IPS-18a (cell line): ENCODE measurements at regions not wholly inside any gene's neighbourhood (a gene's known extent, or its start where the extent isn't known, plus 50 kb on each side); places are given as distances from the start of the nearest gene placed in this dataset.

Experiments
- H3K27ac ChIP-seq: one replicate; pipeline ENCODE4 v1.5.1; 2013; ENCODE audit warnings: low read length
- H3K27me3 ChIP-seq: one replicate; pipeline ENCODE4 v1.6.1; 2013; ENCODE audit warnings: mild to moderate bottlenecking, low read length; ENCODE audit not compliant: control insufficient read depth, insufficient read depth
- H3K36me3 ChIP-seq: one replicate; pipeline ENCODE4 v1.6.1; 2013; ENCODE audit warnings: low read depth, low read length; ENCODE audit not compliant: control insufficient read depth
- H3K4me1 ChIP-seq: one replicate; pipeline ENCODE4 v1.6.1; 2013; ENCODE audit warnings: low read depth, low read length; ENCODE audit not compliant: control insufficient read depth
- H3K4me3 ChIP-seq: one replicate; pipeline ENCODE4 v1.5.1; 2013; ENCODE audit warnings: low read length
- H3K9ac ChIP-seq: one replicate; pipeline ENCODE4 v1.6.1; 2013; ENCODE audit warnings: mild to moderate bottlenecking, low read length, moderate library complexity
- H3K9me3 ChIP-seq: one replicate; pipeline ENCODE4 v1.6.1; 2013; ENCODE audit warnings: low read depth, low read length; ENCODE audit not compliant: control insufficient read depth

DNA sequence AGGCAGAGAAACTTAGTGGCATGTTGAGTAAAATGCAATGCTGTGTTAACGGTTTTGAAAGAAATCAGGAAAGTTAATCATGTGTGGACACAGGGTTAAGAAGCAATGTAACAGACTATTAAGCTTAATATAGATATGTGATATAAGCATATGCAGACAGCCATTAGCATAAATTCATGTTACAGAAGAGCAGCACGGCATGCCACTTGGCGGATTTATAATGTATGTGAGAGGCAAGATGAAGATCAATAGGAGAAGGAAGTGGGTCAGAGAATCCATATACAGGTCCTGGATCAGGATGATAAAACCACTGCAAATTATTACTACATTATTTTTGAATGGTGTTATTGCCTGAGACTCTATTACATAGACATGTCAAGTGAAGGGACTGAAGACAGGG is 694.3 kb downstream of the MCTP2 start:
- H3K27me3 ChIP-seq = no peaks in the 10 kb centered on the region

DNA sequence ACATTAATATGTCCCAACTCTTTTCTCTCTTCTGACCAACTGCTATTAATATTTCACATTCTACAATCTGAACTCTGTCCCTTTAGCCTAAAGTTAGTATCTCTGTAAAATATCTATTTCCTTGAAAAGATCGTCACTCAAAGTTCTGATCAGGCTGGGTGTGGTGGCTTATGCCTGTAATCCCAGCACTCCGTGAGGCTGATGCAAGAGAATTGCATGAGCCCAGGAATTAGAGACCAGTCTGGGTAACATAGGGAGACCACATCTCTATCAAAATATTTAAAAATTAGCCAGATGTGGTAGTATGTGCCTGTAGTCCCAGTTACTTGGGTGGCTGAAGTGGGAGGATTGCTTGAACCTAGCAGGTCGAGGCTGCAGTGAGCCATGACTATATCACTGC is 695.6 kb downstream of the MCTP2 start:
- no peaks in the 10 kb centered on the region for H3K4me1 ChIP-seq
- no peaks in the 10 kb centered on the region for H3K27me3 ChIP-seq
- H3K36me3 ChIP-seq = no peaks in the 10 kb centered on the region
- H3K9me3 ChIP-seq = no peaks in the 10 kb centered on the region
- H3K4me3 ChIP-seq = no peak overlapping the region
- H3K9ac ChIP-seq = no peak overlapping the region
- no peak overlapping the region for H3K27ac ChIP-seq

More for the DNA sequence above, 694.3 kb downstream of the MCTP2 start:
- Histone ChIP-seq H3K27ac (no peak overlapping the region), H3K4me3 (no peak overlapping the region), H3K9ac (no peak overlapping the region), H3K4me1 (no peaks in the 10 kb centered on the region), H3K36me3 (no peaks in the 10 kb centered on the region), H3K9me3 (no peaks in the 10 kb centered on the region)

DNA sequence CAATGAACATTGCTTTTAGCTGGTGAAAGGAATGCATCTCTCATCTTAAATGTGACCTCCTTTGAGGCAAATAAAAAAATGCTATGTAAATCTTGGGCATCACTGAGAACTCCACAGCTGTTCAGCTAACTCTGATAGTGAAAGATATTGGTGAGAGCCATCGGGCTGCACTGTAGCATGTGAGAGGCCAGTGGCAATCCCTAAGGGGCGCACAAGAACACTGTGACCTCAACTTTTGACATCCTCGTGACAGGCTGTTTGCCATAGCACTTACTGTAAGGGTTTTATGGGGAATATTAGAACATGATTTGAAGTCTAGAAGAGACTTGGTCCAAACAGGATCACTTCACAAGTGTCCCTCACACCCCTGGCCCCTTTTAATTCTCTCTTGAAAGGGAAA is 697.9 kb downstream of the MCTP2 start:
- peaks cover 5% of the 10 kb centered on the region for H3K9me3 ChIP-seq
- H3K4me3 ChIP-seq = no peak overlapping the region
- H3K4me1 ChIP-seq = no peaks in the 10 kb centered on the region
- no peak overlapping the region for H3K9ac ChIP-seq
- no peak overlapping the region for H3K27ac ChIP-seq
- no peaks in the 10 kb centered on the region for H3K27me3 ChIP-seq
- H3K36me3 ChIP-seq = no peaks in the 10 kb centered on the region

- no peaks in the 10 kb centered on the region for H3K27me3 ChIP-seq
- H3K4me1 ChIP-seq = no peaks in the 10 kb centered on the region
- no peak overlapping the region for H3K9ac ChIP-seq
- H3K36me3 ChIP-seq = no peaks in the 10 kb centered on the region
- peaks cover 8% of the 10 kb centered on the region for H3K9me3 ChIP-seq
- H3K27ac ChIP-seq = no peak overlapping the region
- H3K4me3 ChIP-seq = no peak overlapping the region
Measured at GRCh38 chr15:94930441-94930840, 699.1 kb downstream of the MCTP2 start.

- Histone ChIP-seq H3K36me3 (no peaks in the 10 kb centered on the region), H3K4me1 (no peaks in the 10 kb centered on the region), H3K27me3 (no peaks in the 10 kb centered on the region), H3K9me3 (peaks cover 8% of the 10 kb centered on the region), H3K4me3 (no peak overlapping the region), H3K9ac (no peak overlapping the region), H3K27ac (no peak overlapping the region)
Measured at GRCh38 chr15:94930960-94931359, 699.6 kb downstream of the MCTP2 start.

- peaks cover 8% of the 10 kb centered on the region for H3K9me3 ChIP-seq
- H3K4me1 ChIP-seq = no peaks in the 10 kb centered on the region
- no peak overlapping the region for H3K9ac ChIP-seq
- no peaks in the 10 kb centered on the region for H3K36me3 ChIP-seq
- no peaks in the 10 kb centered on the region for H3K27me3 ChIP-seq
- H3K27ac ChIP-seq = no peak overlapping the region
- no peak overlapping the region for H3K4me3 ChIP-seq
Measured at GRCh38 chr15:94934440-94934839, 703.1 kb downstream of the MCTP2 start.

- Histone ChIP-seq H3K4me3 (no peak overlapping the region), H3K4me1 (no peaks in the 10 kb centered on the region), H3K9ac (no peak overlapping the region), H3K27me3 (no peaks in the 10 kb centered on the region), H3K36me3 (no peaks in the 10 kb centered on the region), H3K27ac (no peak overlapping the region), H3K9me3 (peaks cover 8% of the 10 kb centered on the region)
Measured at GRCh38 chr15:94937242-94937641, 705.9 kb downstream of the MCTP2 start.

GRCh38 chr15:94943888-94944287 is 712.5 kb downstream of the MCTP2 start:
- Histone ChIP-seq H3K4me3 (no peak overlapping the region), H3K9me3 (no peaks in the 10 kb centered on the region), H3K27ac (no peak overlapping the region), H3K9ac (no peak overlapping the region), H3K36me3 (no peaks in the 10 kb centered on the region), H3K4me1 (no peaks in the 10 kb centered on the region), H3K27me3 (no peaks in the 10 kb centered on the region)

DNA sequence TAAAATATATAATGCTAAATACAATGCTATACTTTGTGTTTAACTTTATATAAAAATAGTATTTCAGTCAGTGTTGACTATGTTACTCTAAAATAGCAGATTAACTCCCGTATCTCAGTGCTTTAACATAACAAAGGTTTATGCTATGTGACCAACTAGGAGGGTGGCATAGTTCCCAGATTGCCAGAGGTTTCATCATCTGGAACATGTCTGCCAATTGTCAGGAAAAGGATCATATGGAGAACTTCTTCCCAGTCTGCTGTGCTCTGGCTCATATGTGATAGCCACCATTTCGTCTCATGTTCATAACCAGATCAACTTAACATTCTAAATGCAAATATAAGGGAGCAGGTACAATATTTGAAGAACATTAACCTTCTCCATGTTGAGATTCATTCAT is 720.2 kb downstream of the MCTP2 start:
- H3K9ac ChIP-seq = no peak overlapping the region
- H3K4me3 ChIP-seq = no peak overlapping the region
- H3K9me3 ChIP-seq = no peaks in the 10 kb centered on the region
- no peaks in the 10 kb centered on the region for H3K36me3 ChIP-seq
- H3K27ac ChIP-seq = no peak overlapping the region
- no peaks in the 10 kb centered on the region for H3K27me3 ChIP-seq
- no peaks in the 10 kb centered on the region for H3K4me1 ChIP-seq

GRCh38 chr15:94963953-94964352 is 732.6 kb downstream of the MCTP2 start:
- H3K27ac ChIP-seq = no peak overlapping the region
- H3K9me3 ChIP-seq = peaks cover 3% of the 10 kb centered on the region
- H3K4me1 ChIP-seq = no peaks in the 10 kb centered on the region
- no peaks in the 10 kb centered on the region for H3K36me3 ChIP-seq
- no peak overlapping the region for H3K4me3 ChIP-seq
- H3K9ac ChIP-seq = no peak overlapping the region
- no peaks in the 10 kb centered on the region for H3K27me3 ChIP-seq

GRCh38 chr15:94965593-94965992 is 734.2 kb downstream of the MCTP2 start:
- H3K27me3 ChIP-seq = no peaks in the 10 kb centered on the region
- no peaks in the 10 kb centered on the region for H3K36me3 ChIP-seq
- no peak overlapping the region for H3K27ac ChIP-seq
- no peak overlapping the region for H3K9ac ChIP-seq
- no peak overlapping the region for H3K4me3 ChIP-seq
- H3K4me1 ChIP-seq = no peaks in the 10 kb centered on the region
- H3K9me3 ChIP-seq = peaks cover 3% of the 10 kb centered on the region

DNA sequence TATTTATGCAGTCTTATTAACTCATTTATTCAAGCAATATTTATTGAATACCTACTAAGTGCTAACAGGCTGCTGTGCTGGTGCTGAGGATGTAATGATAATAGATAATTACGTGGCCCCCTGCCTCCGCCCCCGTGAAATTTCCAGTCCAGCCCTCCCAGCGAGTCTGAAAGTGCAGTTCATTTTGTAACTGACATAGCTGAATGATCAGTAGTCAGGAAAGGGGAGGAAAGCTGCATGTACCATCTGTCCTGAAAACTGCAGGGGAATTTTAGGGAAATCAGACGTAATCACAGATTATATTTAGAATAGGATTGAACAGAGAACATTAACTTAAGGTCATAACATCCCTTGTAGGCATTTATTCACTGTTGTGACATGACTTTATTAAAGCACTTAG is 736.8 kb downstream of the MCTP2 start:
- Histone ChIP-seq H3K27ac (no peak overlapping the region), H3K4me3 (no peak overlapping the region), H3K27me3 (no peaks in the 10 kb centered on the region), H3K36me3 (no peaks in the 10 kb centered on the region), H3K9me3 (no peaks in the 10 kb centered on the region), H3K9ac (no peak overlapping the region), H3K4me1 (peaks cover 8% of the 10 kb centered on the region)
